Left ventricle myocardium inferior (tissue), 1 donor: ENCODE measurements at regions not wholly inside any gene's neighbourhood (a gene's known extent, or its start where the extent isn't known, plus 50 kb on each side); places are given as distances from the start of the nearest gene placed in this dataset.

Experiments used
- DNase-seq: peaks from one replicate; pipeline ENCODE4 v3.0.0-alpha.2; 2020
- H3K27ac ChIP-seq: fragments of 200-600 bp; replicated peaks from 2 replicates; pipeline ENCODE4 v1.8.0; 2021
- H3K27me3 ChIP-seq: fragments of 200-600 bp; 2 replicates; pipeline ENCODE4 v1.8.0; 2021; ENCODE audit warnings: low read depth
- H3K36me3 ChIP-seq: fragments of 200-600 bp; 2 replicates; pipeline ENCODE4 v1.8.0; 2021
- H3K4me1 ChIP-seq: fragments of 200-600 bp; 2 replicates; pipeline ENCODE4 v1.8.0; 2021
- H3K4me3 ChIP-seq: fragments of 200-600 bp; 2 replicates; pipeline ENCODE4 v1.8.0; 2021; ENCODE audit warnings: mild to moderate bottlenecking, moderate library complexity
- H3K9me3 ChIP-seq: fragments of 200-600 bp; replicated peaks from 2 replicates; pipeline ENCODE4 v1.8.0; 2021
- CTCF ChIP-seq: fragments of 200-600 bp; IDR thresholded peaks from 2 replicates; pipeline ENCODE4 v1.8.0; 2021; ENCODE audit warnings: antibody characterized with exemption, mild to moderate bottlenecking, borderline replicate concordance
- intact Hi-C: fragments of 100-400 bp; cut with micrococcal nuclease; formaldehyde crosslinking; loops from one replicate; pipeline ENCODE4 v1.11.0; 2022
- donor health status: DM: no; HTN: yes; CAD: no; lungs with severe emphysema.

GRCh38 chr1:42008264-42008663, 89.5 kb upstream of the HIVEP3 start:
- peaks cover 15% of the 10 kb centered on the region for H3K4me1 ChIP-seq
- H3K27me3 ChIP-seq: no peaks in the 10 kb centered on the region
- intact Hi-C loops: no loop called here
- no peak for DNase-seq
- H3K27ac ChIP-seq: no peak overlapping the region
- H3K36me3 ChIP-seq: no peaks in the 10 kb centered on the region
- TF ChIP-seq CTCF: no peak
- no peaks in the 10 kb centered on the region for H3K9me3 ChIP-seq
- H3K4me3 ChIP-seq: no peak overlapping the region

GRCh38 chr1:42006836-42007235, 88.1 kb upstream of the HIVEP3 start:
- TF ChIP-seq CTCF: no peak
- DNase-seq: no peak
- Histone ChIP-seq H3K4me1 (peaks cover 16% of the 10 kb centered on the region), H3K27ac (no peak overlapping the region), H3K4me3 (no peak overlapping the region), H3K9me3 (no peaks in the 10 kb centered on the region), H3K27me3 (no peaks in the 10 kb centered on the region), H3K36me3 (no peaks in the 10 kb centered on the region)
- intact Hi-C loops: no loop called here

GRCh38 chr1:42006093-42006492, 87.4 kb upstream of the HIVEP3 start:
- H3K27me3 ChIP-seq: no peaks in the 10 kb centered on the region
- DNase-seq: no peak
- intact Hi-C loops: no loop called here
- H3K4me1 ChIP-seq: peaks cover 16% of the 10 kb centered on the region
- no peaks in the 10 kb centered on the region for H3K9me3 ChIP-seq
- H3K36me3 ChIP-seq: no peaks in the 10 kb centered on the region
- no peak for TF ChIP-seq CTCF
- H3K27ac ChIP-seq: no peak overlapping the region
- H3K4me3 ChIP-seq: no peak overlapping the region

GRCh38 chr1:42005530-42005929, 86.8 kb upstream of the HIVEP3 start:
- intact Hi-C loops: no loop called here
- Histone ChIP-seq H3K27me3 (no peaks in the 10 kb centered on the region), H3K27ac (no peak overlapping the region), H3K9me3 (no peaks in the 10 kb centered on the region), H3K4me1 (peaks cover 16% of the 10 kb centered on the region), H3K36me3 (no peaks in the 10 kb centered on the region), H3K4me3 (no peak overlapping the region)
- no peak for DNase-seq
- TF ChIP-seq CTCF: no peak

GRCh38 chr1:42004860-42005259, 86.1 kb upstream of the HIVEP3 start:
- Histone ChIP-seq H3K4me1 (peaks cover 16% of the 10 kb centered on the region), H3K36me3 (no peaks in the 10 kb centered on the region), H3K27ac (no peak overlapping the region), H3K4me3 (no peak overlapping the region), H3K9me3 (no peaks in the 10 kb centered on the region), H3K27me3 (no peaks in the 10 kb centered on the region)
- no peak for TF ChIP-seq CTCF
- intact Hi-C loops: no loop called here
- DNase-seq: no peak

GRCh38 chr1:42004322-42004721, 85.6 kb upstream of the HIVEP3 start:
- intact Hi-C loops: no loop called here
- Histone ChIP-seq H3K27ac (no peak overlapping the region), H3K27me3 (no peaks in the 10 kb centered on the region), H3K9me3 (no peaks in the 10 kb centered on the region), H3K4me3 (no peak overlapping the region), H3K36me3 (no peaks in the 10 kb centered on the region), H3K4me1 (peaks cover 16% of the 10 kb centered on the region)
- no peak for TF ChIP-seq CTCF
- DNase-seq: no peak
